Fibroblast of skin of abdomen (primary cell): ENCODE measurements at regions not wholly inside any gene's neighbourhood (a gene's known extent, or its start where the extent isn't known, plus 50 kb on each side); places are given as distances from the start of the nearest gene placed in this dataset.
A peak's percentile ranks its signal among the peaks of the same experiment; 100 is the strongest.
"Not testable (repeated sequence)": the region's sequence is repeated elsewhere in the genome, so short reads cannot be mapped to it uniquely, and the experiment has no call there.

Experiments
- DNase-seq: peaks from one replicate; pipeline ENCODE4 v3.0.0-alpha.2; 2013

GRCh38 chr12:22812531-22812930, 187.6 kb downstream of the ETNK1 start:
- no peak for DNase-seq

GRCh38 chr12:22821985-22822384, 197.0 kb downstream of the ETNK1 start:
- no peak for DNase-seq

- no peak for DNase-seq
Measured at GRCh38 chr12:22826026-22826425, 201.1 kb downstream of the ETNK1 start.

- DNase-seq, result not testable (repeated sequence)
Measured at GRCh38 chr12:22826446-22826981, 201.5 kb downstream of the ETNK1 start.

- no peak for DNase-seq
Measured at GRCh38 chr12:22828066-22828465, 203.1 kb downstream of the ETNK1 start.

GRCh38 chr12:22835431-22835830, 210.5 kb downstream of the ETNK1 start:
- no peak for DNase-seq

GRCh38 chr12:22850185-22850584, 225.2 kb downstream of the ETNK1 start:
- no peak for DNase-seq

GRCh38 chr12:22851532-22851931, 226.6 kb downstream of the ETNK1 start:
- DNase-seq, result no peak

GRCh38 chr12:22855456-22855855, 230.5 kb downstream of the ETNK1 start:
- no peak for DNase-seq

- DNase-seq, result peak; percentile 32
Measured at GRCh38 chr12:22856178-22856577, 231.2 kb downstream of the ETNK1 start.

GRCh38 chr12:22858849-22859570, 234.0 kb downstream of the ETNK1 start:
- no peak for DNase-seq

- DNase-seq, result no peak
Measured at GRCh38 chr12:22860926-22861325, 236.0 kb downstream of the ETNK1 start.

- no peak for DNase-seq
Measured at GRCh38 chr12:22865822-22866221, 240.9 kb downstream of the ETNK1 start.

GRCh38 chr12:22866406-22866805, 241.4 kb downstream of the ETNK1 start:
- no peak for DNase-seq

- DNase-seq, result no peak
Measured at GRCh38 chr12:22874151-22874550, 249.2 kb downstream of the ETNK1 start.

- DNase-seq, result no peak
Measured at GRCh38 chr12:22876262-22876661, 251.3 kb downstream of the ETNK1 start.

GRCh38 chr12:22879203-22879602, 254.2 kb downstream of the ETNK1 start:
- DNase-seq, result no peak

- no peak for DNase-seq
Measured at GRCh38 chr12:22880331-22880730, 255.4 kb downstream of the ETNK1 start.

- DNase-seq, result no peak
Measured at GRCh38 chr12:22880807-22881206, 255.8 kb downstream of the ETNK1 start.

GRCh38 chr12:22881878-22882385, 257.0 kb downstream of the ETNK1 start:
- no peak for DNase-seq

GRCh38 chr12:22882559-22882958, 257.6 kb downstream of the ETNK1 start:
- DNase-seq, result no peak

- DNase-seq, result no peak
Measured at GRCh38 chr12:22893878-22894277, 268.9 kb downstream of the ETNK1 start.

- DNase-seq, result no peak
Measured at GRCh38 chr12:22899184-22899583, 274.2 kb downstream of the ETNK1 start.

- no peak for DNase-seq
Measured at GRCh38 chr12:22900401-22900800, 275.4 kb downstream of the ETNK1 start.
